Neuronal stem cell (in vitro differentiated cells): ENCODE measurements at regions not wholly inside any gene's neighbourhood (a gene's known extent, or its start where the extent isn't known, plus 50 kb on each side); places are given as distances from the start of the nearest gene placed in this dataset.

ENCODE experiments used
- DNase-seq: peaks from one replicate; pipeline ENCODE4 v3.0.0-alpha.2; 2013; ENCODE audit warnings: low spot score
- H2AFZ ChIP-seq: one replicate; pipeline ENCODE4 v1.6.1; 2013; ENCODE audit warnings: mild to moderate bottlenecking, low read length, inconsistent platforms
- H2AK5ac ChIP-seq: 2 replicates; pipeline ENCODE4 v1.6.1; 2013; ENCODE audit warnings: low read depth, mild to moderate bottlenecking, inconsistent platforms, low read length, moderate library complexity, mixed read lengths
- H2BK120ac ChIP-seq: 2 replicates; pipeline ENCODE4 v1.6.1; 2013; ENCODE audit warnings: low read depth, mild to moderate bottlenecking, inconsistent platforms, low read length, moderate library complexity, mixed read lengths
- H2BK12ac ChIP-seq: one replicate; pipeline ENCODE4 v1.6.1; 2013; ENCODE audit warnings: low read length, inconsistent platforms
- H2BK15ac ChIP-seq: 2 replicates; pipeline ENCODE4 v1.6.1; 2013; ENCODE audit warnings: mild to moderate bottlenecking, low read length, inconsistent platforms, mixed read lengths
- H2BK5ac ChIP-seq: one replicate; pipeline ENCODE4 v1.6.1; 2013; ENCODE audit warnings: inconsistent platforms, mild to moderate bottlenecking, low read length, moderate library complexity
- H3K14ac ChIP-seq: one replicate; pipeline ENCODE4 v1.6.1; 2013; ENCODE audit warnings: low read length, inconsistent platforms
- H3K18ac ChIP-seq: 2 replicates; pipeline ENCODE4 v1.6.1; 2013; ENCODE audit warnings: low read length, inconsistent platforms
- H3K23ac ChIP-seq: 2 replicates; pipeline ENCODE4 v1.6.1; 2013; ENCODE audit warnings: low read depth, mild to moderate bottlenecking, mixed read lengths, low read length, inconsistent platforms; ENCODE audit not compliant: poor library complexity
- H3K27ac ChIP-seq: replicated peaks from 3 replicates; pipeline ENCODE4 v1.5.1; 2013; ENCODE audit warnings: low read length, inconsistent platforms
- H3K27me3 ChIP-seq, 3 experiments: 2 replicates each; pipeline ENCODE4 v1.6.1; 2013; ENCODE audit warnings: low read length in 3 of 3, mild to moderate bottlenecking in 2 of 3, inconsistent platforms in 1 of 3, low read depth in 1 of 3, mixed read lengths in 1 of 3, moderate library complexity in 1 of 3; ENCODE audit not compliant: control insufficient read depth in 3 of 3, insufficient read depth in 3 of 3
- H3K36me3 ChIP-seq, 2 donors: replicated peaks in 1 of 2; 2 replicates each; pipeline ENCODE4 v1.6.1; 2013; ENCODE audit warnings: low read length in 2 of 2; ENCODE audit not compliant: control insufficient read depth in 2 of 2, insufficient read depth in 2 of 2
- H3K4ac ChIP-seq: 2 replicates; pipeline ENCODE4 v1.6.1; 2013; ENCODE audit warnings: inconsistent platforms, mild to moderate bottlenecking, low read length, moderate library complexity
- H3K4me1 ChIP-seq, 2 donors: 1 replicate in 1 of 2; 2 replicates in 1 of 2; pipeline ENCODE4 v1.6.1; 2013; ENCODE audit warnings: low read length in 2 of 2, low read depth in 1 of 2; ENCODE audit not compliant: control insufficient read depth in 2 of 2, insufficient read depth in 1 of 2
- H3K4me2 ChIP-seq: one replicate; pipeline ENCODE4 v1.6.1; 2013; ENCODE audit warnings: mild to moderate bottlenecking, low read length, inconsistent platforms; ENCODE audit not compliant: insufficient read depth, poor library complexity, severe bottlenecking
- H3K4me3 ChIP-seq, 2 donors: 2 replicates each; pipeline ENCODE4 v1.5.1; 2013; ENCODE audit warnings: low read length in 2 of 2, mild to moderate bottlenecking in 2 of 2, inconsistent platforms in 1 of 2, moderate library complexity in 1 of 2
- H3K79me1 ChIP-seq: one replicate; pipeline ENCODE4 v1.6.1; 2013; ENCODE audit warnings: low read depth, mild to moderate bottlenecking, inconsistent platforms, low read length, moderate library complexity
- H3K9ac ChIP-seq: one replicate; pipeline ENCODE4 v1.6.1; 2013; ENCODE audit warnings: mild to moderate bottlenecking, low read depth, low read length, inconsistent platforms; ENCODE audit not compliant: poor library complexity
- H3K9me3 ChIP-seq, 2 donors: replicated peaks in 1 of 2; 2 replicates each; pipeline versions ENCODE3 to v1.6.1; 2013; ENCODE audit warnings: low read length in 2 of 2, mild to moderate bottlenecking in 2 of 2, inconsistent platforms in 1 of 2, low read depth in 1 of 2, mixed read lengths in 1 of 2, moderate library complexity in 1 of 2; ENCODE audit not compliant: control insufficient read depth in 2 of 2, insufficient read depth in 1 of 2
- H4K8ac ChIP-seq: one replicate; pipeline ENCODE4 v1.6.1; 2013; ENCODE audit warnings: low read depth, mild to moderate bottlenecking, inconsistent platforms, low read length, moderate library complexity
- H4K91ac ChIP-seq: one replicate; pipeline ENCODE4 v1.6.1; 2013; ENCODE audit warnings: low read length, low read depth, mild to moderate bottlenecking, inconsistent platforms; ENCODE audit not compliant: poor library complexity
- WGBS, 2 donors: extraction: QIAGEN DNeasy Blood & Tissue Kit; methylation state at CpG; one replicate each; pipeline ENCODE4 v1.1.7; 2013; ENCODE audit warnings: missing lambda C conversion rate in 2 of 2, mixed read lengths in 1 of 2; ENCODE audit not compliant: insufficient read length in 2 of 2, insufficient replicate concordance in 1 of 2; ENCODE audit errors: extremely low coverage in 2 of 2; 5-methylcytosine and 5-hydroxymethylcytosine counted together

DNA sequence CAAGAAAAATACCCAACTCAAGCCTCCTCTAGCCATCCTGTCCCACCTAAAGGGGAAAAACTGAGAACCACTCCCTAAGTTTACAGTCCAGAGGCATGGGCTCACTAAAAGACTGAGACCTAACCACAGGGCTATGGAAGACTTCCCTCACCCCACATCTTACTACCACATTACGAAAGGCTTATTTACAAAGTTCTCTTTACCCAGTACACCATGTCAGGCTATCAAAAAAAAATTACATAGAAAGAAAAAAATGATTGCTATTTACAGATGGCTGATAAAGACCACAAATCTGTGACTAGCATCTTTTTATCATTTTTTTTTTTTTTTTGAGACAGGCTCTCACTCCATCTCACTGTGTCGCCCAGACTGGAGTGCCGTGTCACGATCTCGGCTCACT, 69.7 kb upstream of the TNPO1 start:
- no peak overlapping the region for H2AK5ac ChIP-seq
- H3K18ac ChIP-seq = no peak overlapping the region
- H2AFZ ChIP-seq = no peak overlapping the region
- no peak overlapping the region for H3K14ac ChIP-seq
- no peak overlapping the region for H3K4ac ChIP-seq
- H3K79me1 ChIP-seq = no peaks in the 10 kb centered on the region
- no peak overlapping the region for H3K9ac ChIP-seq
- H3K4me2 ChIP-seq = no peak overlapping the region
- no peak overlapping the region for H3K4me3 ChIP-seq
- H2BK12ac ChIP-seq = no peak overlapping the region
- no peak overlapping the region for H3K27ac ChIP-seq
- H3K36me3 ChIP-seq = no peaks in the 10 kb centered on the region
- no peak overlapping the region for H2BK120ac ChIP-seq
- no peak overlapping the region for H2BK5ac ChIP-seq
- WGBS, 2 donors = no CpG with 5 or more reads among the region's 5 CpGs
- no peak overlapping the region for H4K91ac ChIP-seq
- no peaks in the 10 kb centered on the region for H3K9me3 ChIP-seq
- H2BK15ac ChIP-seq = no peak overlapping the region
- no peak overlapping the region for H4K8ac ChIP-seq
- no peaks in the 10 kb centered on the region for H3K4me1 ChIP-seq
- DNase-seq = no peak
- peaks cover 0 to 4% (median 0%) of the 10 kb centered on the region in 3 experiments for H3K27me3 ChIP-seq
- no peak overlapping the region for H3K23ac ChIP-seq

DNA sequence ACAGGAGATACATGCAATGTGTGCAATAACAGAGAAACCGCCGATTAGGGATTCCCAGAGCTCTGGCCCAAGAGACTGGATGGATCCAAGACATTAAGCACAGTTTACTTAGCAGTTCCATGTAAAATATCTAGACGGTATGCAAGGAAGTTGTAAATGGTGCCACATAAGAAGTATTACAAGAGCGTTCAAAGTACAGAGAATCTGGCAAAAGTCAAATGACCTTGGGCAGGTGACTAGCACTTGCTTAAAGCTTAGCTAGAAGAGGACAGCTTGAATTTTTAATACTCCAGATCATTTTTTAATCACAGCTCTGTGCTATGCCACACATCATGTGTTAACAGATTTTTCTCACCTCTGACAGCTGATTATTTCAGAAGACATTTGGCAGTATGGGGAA, 72.3 kb upstream of the TNPO1 start:
- Histone ChIP-seq H3K4me2 (no peak overlapping the region), H3K9me3 (no peaks in the 10 kb centered on the region), H3K36me3 (no peaks in the 10 kb centered on the region), H3K4me3 (no peak overlapping the region), H3K79me1 (no peaks in the 10 kb centered on the region), H2BK15ac (no peak overlapping the region), H4K91ac (no peak overlapping the region), H4K8ac (no peak overlapping the region), H2BK12ac (no peak overlapping the region), H2BK120ac (no peak overlapping the region), H3K27me3 (peaks cover 0 to 4% (median 0%) of the 10 kb centered on the region in 3 experiments), H3K14ac (no peak overlapping the region), H3K18ac (no peak overlapping the region), H2AFZ (no peak overlapping the region), H3K4me1 (no peaks in the 10 kb centered on the region), H3K23ac (no peak overlapping the region), H2BK5ac (no peak overlapping the region), H3K9ac (no peak overlapping the region), H3K27ac (no peak overlapping the region), H3K4ac (no peak overlapping the region), H2AK5ac (no peak overlapping the region)
- no CpG with 5 or more reads among the region's 4 CpGs for WGBS, 2 donors
- DNase-seq = no peak

DNA sequence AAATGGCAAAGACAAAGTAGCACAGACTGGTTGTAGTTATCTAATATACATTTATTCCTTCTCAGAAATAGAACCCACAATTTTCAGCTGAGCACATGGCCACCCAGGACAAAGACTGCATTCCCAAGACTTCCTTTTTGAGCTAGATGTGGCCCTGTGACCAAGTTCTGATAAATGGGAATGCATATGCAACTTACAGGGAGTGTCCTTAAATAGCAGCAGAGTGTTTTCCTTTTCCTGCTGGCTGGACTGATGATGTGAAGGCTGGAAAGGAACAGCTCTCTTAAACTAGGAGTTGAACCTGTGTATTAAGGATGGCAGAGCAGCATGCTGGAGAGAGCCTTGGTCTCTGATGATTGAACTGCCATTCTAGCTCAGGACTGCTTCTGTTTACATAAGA, 74.7 kb upstream of the TNPO1 start:
- Histone ChIP-seq H3K9ac (no peak overlapping the region), H2BK12ac (no peak overlapping the region), H2AK5ac (no peak overlapping the region), H4K8ac (no peak overlapping the region), H3K36me3 (no peaks in the 10 kb centered on the region), H3K23ac (no peak overlapping the region), H2BK15ac (no peak overlapping the region), H3K27me3 (peaks cover 0 to 4% (median 0%) of the 10 kb centered on the region in 3 experiments), H3K4me3 (no peak overlapping the region), H3K18ac (no peak overlapping the region), H3K14ac (no peak overlapping the region), H2BK120ac (no peak overlapping the region), H3K4ac (no peak overlapping the region), H2BK5ac (no peak overlapping the region), H3K4me2 (no peak overlapping the region), H3K9me3 (no peaks in the 10 kb centered on the region), H3K27ac (no peak overlapping the region), H2AFZ (peak overlapping the region; percentile 38), H4K91ac (no peak overlapping the region), H3K79me1 (no peaks in the 10 kb centered on the region), H3K4me1 (no peaks in the 10 kb centered on the region)
- DNase-seq = no peak

DNA sequence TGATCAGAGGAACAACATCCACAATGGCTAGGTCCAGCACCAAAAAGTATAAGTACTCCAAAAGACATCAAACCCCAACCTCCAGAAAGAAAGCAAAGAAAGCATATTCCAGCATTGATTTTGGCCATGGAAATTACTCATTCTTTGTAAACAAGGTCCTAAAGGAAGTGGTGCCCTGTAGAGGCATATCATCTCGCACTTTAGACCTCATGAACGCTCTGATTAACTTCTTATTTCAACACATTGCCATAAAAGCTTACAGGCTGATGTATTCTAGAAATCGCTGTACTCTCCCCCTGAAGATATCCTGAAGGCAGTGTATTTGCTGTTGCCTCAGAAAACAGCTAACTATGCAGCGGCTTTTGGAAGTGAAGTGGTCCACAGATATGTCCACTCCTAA, 82.7 kb upstream of the TNPO1 start:
- Histone ChIP-seq H3K4me2 (no peak overlapping the region), H3K9me3 (no peaks in the 10 kb centered on the region), H2BK5ac (no peak overlapping the region), H2AK5ac (no peak overlapping the region), H3K4me3 (no peak overlapping the region), H3K36me3 (no peaks in the 10 kb centered on the region), H2BK15ac (no peak overlapping the region), H2AFZ (no peak overlapping the region), H3K4ac (no peak overlapping the region), H3K4me1 (no peaks in the 10 kb centered on the region), H3K23ac (no peak overlapping the region), H3K27ac (no peak overlapping the region), H3K18ac (no peak overlapping the region), H3K9ac (no peak overlapping the region), H2BK120ac (no peak overlapping the region), H3K27me3 (no peaks in the 10 kb centered on the region), H4K91ac (no peak overlapping the region), H3K79me1 (no peaks in the 10 kb centered on the region), H3K14ac (no peak overlapping the region), H2BK12ac (no peak overlapping the region), H4K8ac (no peak overlapping the region)
- no CpG with 5 or more reads among the region's 4 CpGs for WGBS, 2 donors
- no peak for DNase-seq
